ENCODE measurements at regions not wholly inside any gene's neighbourhood (a gene's known extent, or its start where the extent isn't known, plus 50 kb on each side); places are given as distances from the start of the nearest gene placed in this dataset.
"Not testable (repeated sequence)": the region's sequence is repeated elsewhere in the genome, so short reads cannot be mapped to it uniquely, and the experiment has no call there.

- Mint-ChIP-seq H3K4me3 (ENCODE audit: low read depth, unreplicated experiment) (no peak overlapping the region), H3K27me3 (ENCODE audit: unreplicated experiment) (peaks cover 69% of the 10 kb centered on the region), H3K27ac (ENCODE audit: unreplicated experiment) (no peak overlapping the region), H3K9me3 (ENCODE audit: low read depth, unreplicated experiment) (no peaks in the 10 kb centered on the region), H3K4me1 (ENCODE audit: low read depth, unreplicated experiment) (peaks cover 11% of the 10 kb centered on the region), H3K36me3 (ENCODE audit: insufficient read depth, unreplicated experiment) (peaks cover 5% of the 10 kb centered on the region)
- intact Hi-C loops (cut with micrococcal nuclease; ENCODE audit: unreplicated experiment) = no loop called here
- CTCF ChIA-PET = no interaction called here
- DNase-seq = no peak
- TF ChIP-seq, protein P1, sequence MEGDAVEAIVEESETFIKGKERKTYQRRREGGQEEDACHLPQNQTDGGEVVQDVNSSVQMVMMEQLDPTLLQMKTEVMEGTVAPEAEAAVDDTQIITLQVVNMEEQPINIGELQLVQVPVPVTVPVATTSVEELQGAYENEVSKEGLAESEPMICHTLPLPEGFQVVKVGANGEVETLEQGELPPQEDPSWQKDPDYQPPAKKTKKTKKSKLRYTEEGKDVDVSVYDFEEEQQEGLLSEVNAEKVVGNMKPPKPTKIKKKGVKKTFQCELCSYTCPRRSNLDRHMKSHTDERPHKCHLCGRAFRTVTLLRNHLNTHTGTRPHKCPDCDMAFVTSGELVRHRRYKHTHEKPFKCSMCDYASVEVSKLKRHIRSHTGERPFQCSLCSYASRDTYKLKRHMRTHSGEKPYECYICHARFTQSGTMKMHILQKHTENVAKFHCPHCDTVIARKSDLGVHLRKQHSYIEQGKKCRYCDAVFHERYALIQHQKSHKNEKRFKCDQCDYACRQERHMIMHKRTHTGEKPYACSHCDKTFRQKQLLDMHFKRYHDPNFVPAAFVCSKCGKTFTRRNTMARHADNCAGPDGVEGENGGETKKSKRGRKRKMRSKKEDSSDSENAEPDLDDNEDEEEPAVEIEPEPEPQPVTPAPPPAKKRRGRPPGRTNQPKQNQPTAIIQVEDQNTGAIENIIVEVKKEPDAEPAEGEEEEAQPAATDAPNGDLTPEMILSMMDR (IDR thresholded peaks at IDR 0.05; ENCODE audit: unreplicated experiment) = no peak
- no TSS peak for BruUV-seq (replicated peaks)
Measured at GRCh38 chr7:156519070-156519469, 121.5 kb upstream of the RNF32 start.

- Mint-ChIP-seq H3K36me3 (ENCODE audit: insufficient read depth, unreplicated experiment) (peaks cover 5% of the 10 kb centered on the region), H3K27ac (ENCODE audit: unreplicated experiment) (no peak overlapping the region), H3K4me3 (ENCODE audit: low read depth, unreplicated experiment) (no peak overlapping the region), H3K9me3 (ENCODE audit: low read depth, unreplicated experiment) (no peaks in the 10 kb centered on the region), H3K27me3 (ENCODE audit: unreplicated experiment) (peaks cover 75% of the 10 kb centered on the region), H3K4me1 (ENCODE audit: low read depth, unreplicated experiment) (peaks cover 11% of the 10 kb centered on the region)
- no TSS peak for BruUV-seq (replicated peaks)
- CTCF ChIA-PET = no interaction called here
- intact Hi-C loops (cut with micrococcal nuclease; ENCODE audit: unreplicated experiment) = no loop called here
- TF ChIP-seq, protein P1 (IDR thresholded peaks at IDR 0.05; ENCODE audit: unreplicated experiment) = no peak
- no peak for DNase-seq
Measured at GRCh38 chr7:156518466-156518865, 122.1 kb upstream of the RNF32 start.

- Mint-ChIP-seq H3K4me1 (ENCODE audit: low read depth, unreplicated experiment) (peaks cover 11% of the 10 kb centered on the region), H3K27me3 (ENCODE audit: unreplicated experiment) (peaks cover 81% of the 10 kb centered on the region)
- H3K9me3 Mint-ChIP-seq (ENCODE audit: low read depth, unreplicated experiment); DNase-seq; intact Hi-C loops (cut with micrococcal nuclease; ENCODE audit: unreplicated experiment); H3K36me3 Mint-ChIP-seq (ENCODE audit: insufficient read depth, unreplicated experiment); BruUV-seq (replicated peaks); H3K4me3 Mint-ChIP-seq (ENCODE audit: low read depth, unreplicated experiment); H3K27ac Mint-ChIP-seq (ENCODE audit: unreplicated experiment); CTCF ChIA-PET: not testable (repeated sequence)
Measured at GRCh38 chr7:156517858-156518257, 122.7 kb upstream of the RNF32 start.

GRCh38 chr7:156516791-156517378 lies 123.7 kb upstream of the RNF32 start:
- Mint-ChIP-seq H3K27ac (ENCODE audit: unreplicated experiment) (no peak overlapping the region), H3K4me3 (ENCODE audit: low read depth, unreplicated experiment) (peak overlapping the region; percentile 58), H3K36me3 (ENCODE audit: insufficient read depth, unreplicated experiment) (peaks cover 5% of the 10 kb centered on the region), H3K4me1 (ENCODE audit: low read depth, unreplicated experiment) (peaks cover 11% of the 10 kb centered on the region), H3K9me3 (ENCODE audit: low read depth, unreplicated experiment) (no peaks in the 10 kb centered on the region), H3K27me3 (ENCODE audit: unreplicated experiment) (peaks cover 84% of the 10 kb centered on the region)
- CTCF ChIA-PET = no interaction called here
- BruUV-seq (replicated peaks) = no TSS peak
- TF ChIP-seq, protein P1 (IDR thresholded peaks at IDR 0.05; ENCODE audit: unreplicated experiment) = no peak
- intact Hi-C loops (cut with micrococcal nuclease; ENCODE audit: unreplicated experiment) = no loop called here
- no peak for DNase-seq

DNA sequence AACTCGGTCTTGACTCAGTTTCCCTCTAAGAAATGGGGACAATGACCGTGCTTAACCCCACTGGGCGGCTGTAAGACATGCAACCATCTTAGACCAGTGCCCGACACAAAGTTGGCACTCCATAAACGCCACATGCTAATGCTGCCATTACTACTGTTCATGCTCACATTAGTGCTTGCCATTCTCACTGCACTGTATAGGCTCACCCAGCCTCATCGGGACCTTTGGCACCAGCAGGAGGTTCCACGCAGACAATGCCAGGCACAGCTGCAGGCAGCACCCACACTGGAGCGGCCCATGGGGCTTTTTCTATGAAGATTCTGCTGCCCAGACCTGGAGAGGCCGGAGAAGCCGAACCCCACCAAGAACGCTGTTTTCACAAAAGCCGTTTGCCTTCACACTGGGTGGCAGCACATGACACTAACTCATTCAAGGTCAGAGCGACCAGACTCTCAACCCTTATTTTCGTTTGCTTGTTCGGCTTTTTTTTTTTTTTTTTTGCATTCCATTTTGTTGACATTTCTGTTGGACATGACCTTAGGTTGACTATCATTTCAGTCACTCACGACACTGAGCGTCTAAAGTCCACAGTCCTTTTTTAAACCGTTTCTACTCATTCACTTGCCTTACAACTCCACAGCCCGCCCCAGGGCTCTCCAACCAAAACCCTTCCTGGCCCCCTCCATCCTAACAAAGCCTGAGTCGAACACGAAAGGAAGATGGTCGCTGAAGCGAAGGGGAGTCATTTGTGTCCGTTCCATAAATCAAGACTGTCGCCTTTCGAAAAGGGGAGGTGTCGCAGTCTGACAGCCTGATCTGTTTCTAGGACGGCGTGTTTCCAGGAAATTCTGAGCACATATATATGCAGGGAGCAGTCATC lies 124.4 kb upstream of the RNF32 start:
- DNase-seq = no peak
- Mint-ChIP-seq H3K36me3 (ENCODE audit: insufficient read depth, unreplicated experiment) (peaks cover 5% of the 10 kb centered on the region), H3K9me3 (ENCODE audit: low read depth, unreplicated experiment) (peaks cover 1% of the 10 kb centered on the region), H3K27me3 (ENCODE audit: unreplicated experiment) (peaks cover 80% of the 10 kb centered on the region), H3K4me1 (ENCODE audit: low read depth, unreplicated experiment) (peaks cover 11% of the 10 kb centered on the region), H3K27ac (ENCODE audit: unreplicated experiment) (no peak overlapping the region), H3K4me3 (ENCODE audit: low read depth, unreplicated experiment) (peak overlapping the region; percentile 58)
- TF ChIP-seq, protein P1 (IDR thresholded peaks at IDR 0.05; ENCODE audit: unreplicated experiment) = no peak
- CTCF ChIA-PET = no interaction called here
- no TSS peak for BruUV-seq (replicated peaks)
- intact Hi-C loops (cut with micrococcal nuclease; ENCODE audit: unreplicated experiment) = no loop called here
